ENCODE measurements at regions not wholly inside any gene's neighbourhood (a gene's known extent, or its start where the extent isn't known, plus 50 kb on each side); places are given as distances from the start of the nearest gene placed in this dataset.

DNA sequence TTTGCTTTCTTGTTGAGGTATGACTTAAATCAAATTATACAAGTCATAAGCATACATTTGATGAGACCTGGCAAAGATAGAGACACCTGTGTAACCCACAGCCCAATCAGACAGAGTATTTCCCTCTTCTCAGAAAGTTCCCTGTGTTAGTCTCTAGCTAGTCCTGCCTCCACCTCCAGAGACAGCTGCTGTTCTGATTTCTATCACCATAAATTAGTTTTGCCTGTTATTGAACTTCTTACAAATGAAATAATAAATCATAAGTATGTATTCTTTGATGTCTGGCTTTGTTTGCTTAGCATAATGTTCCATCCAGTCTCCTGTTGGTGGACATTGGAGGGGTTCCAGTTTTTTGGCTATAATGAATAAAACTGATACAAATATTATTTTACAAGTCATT lies 194.5 kb downstream of the ICE1 start:
- POLR2A ChIA-PET (ENCODE audit: partially characterized antibody): no interaction called here
- no peak overlapping the region for H3K23ac ChIP-seq (ENCODE audit: insufficient read length)
- peaks cover 0 to 11% of the 10 kb centered on the region in 2 experiments; a peak in 2 of 4 replicates for H3K9me3 ChIP-seq (ENCODE audit: insufficient read depth in 2 of 2, low read depth in 1 of 2, low read length in 1 of 2)
- no peaks in the 10 kb centered on the region for H3K4me1 ChIP-seq (replicated peaks in 1 of 4; ENCODE audit: control insufficient read depth in 3 of 4, insufficient read depth in 4 of 4, low read length in 3 of 4)
- no peak for FAIRE-seq
- H2AFZ ChIP-seq (ENCODE audit: low read length): no peak overlapping the region
- no peak overlapping the region for H2AK5ac ChIP-seq (ENCODE audit: low read depth, low read length)
- H3K4me3 ChIP-seq (ENCODE audit: extremely low read depth in 1 of 4, insufficient read depth in 2 of 4, low read depth in 3 of 4, low read length in 4 of 4): no peak overlapping the region
- H2BK20ac ChIP-seq (ENCODE audit: low read length): no peak overlapping the region
- no peak overlapping the region for H2BK12ac ChIP-seq (ENCODE audit: low read depth, low read length)
- H4K91ac ChIP-seq (replicated peaks; ENCODE audit: insufficient read length, low read length): no peak overlapping the region
- no peaks in the 10 kb centered on the region for H3K79me2 ChIP-seq (ENCODE audit: control insufficient read depth in 1 of 2, insufficient read depth in 2 of 2, low read length in 2 of 2)
- H3K79me1 ChIP-seq (ENCODE audit: low read depth, low read length): no peaks in the 10 kb centered on the region
- H2BK15ac ChIP-seq (ENCODE audit: low read length): no peak overlapping the region
- no peaks in the 10 kb centered on the region for H3K36me3 ChIP-seq (ENCODE audit: control insufficient read depth in 2 of 4, insufficient read depth in 4 of 4, low read length in 3 of 4)
- H3K4me2 ChIP-seq (ENCODE audit: insufficient read depth in 1 of 2, low read depth in 2 of 2, low read length in 2 of 2): no peak overlapping the region
- TF ChIP-seq KDM1A (IDR thresholded peaks at IDR 0.05; ENCODE audit: borderline replicate concordance, low read length) (no peak), RAD21 (IDR thresholded peaks at IDR 0.05 in 1 of 2, conservative IDR thresholded peaks at IDR 0.05 in 1 of 2; ENCODE audit: low read depth in 2 of 2, low read length in 2 of 2) (no peak)
- H3K18ac ChIP-seq (ENCODE audit: extremely low read depth, low read length): no peak overlapping the region
- H3K14ac ChIP-seq (ENCODE audit: insufficient read length): no peak overlapping the region
- H3K9ac ChIP-seq (replicated peaks in 1 of 4; ENCODE audit: extremely low read depth in 1 of 4, low read depth in 3 of 4, low read length in 3 of 4): no peak overlapping the region
- no peaks in the 10 kb centered on the region for H3K23me2 ChIP-seq (ENCODE audit: low read depth, low read length)
- no peak overlapping the region for H2BK5ac ChIP-seq (ENCODE audit: low read depth, low read length)
- H3K56ac ChIP-seq (replicated peaks; ENCODE audit: insufficient read length, low read depth, low read length): no peak overlapping the region
- CTCF ChIA-PET (ENCODE audit: partially characterized antibody): interaction anchor here (1.5 to 1.6 kb wide), 2 partner anchors 14 to 18 kb away, joined by 3 to 6 read pairs; no protein-coding TSS in a partner anchor
- no peak overlapping the region for H4K8ac ChIP-seq (ENCODE audit: extremely low read depth, insufficient read depth, low read length)
- H4K20me1 ChIP-seq (replicated peaks in 1 of 2; ENCODE audit: control insufficient read depth in 1 of 2, insufficient read depth in 2 of 2, low read length in 2 of 2): no peaks in the 10 kb centered on the region
- no peak for DNase-seq (ENCODE audit: low read depth in 1 of 2, low spot score in 2 of 2)
- no peak overlapping the region for H4K5ac ChIP-seq (ENCODE audit: insufficient read length, low read depth, low read length)
- H2BK120ac ChIP-seq (replicated peaks; ENCODE audit: low read depth, low read length): no peak overlapping the region
- no peaks in the 10 kb centered on the region for H3K27me3 ChIP-seq (replicated peaks in 1 of 4; ENCODE audit: control insufficient read depth in 3 of 4, extremely low read depth in 1 of 4, insufficient read depth in 3 of 4, low read length in 3 of 4)
- no peak overlapping the region for H3K27ac ChIP-seq (ENCODE audit: low read depth, low read length)
- H3K4ac ChIP-seq (replicated peaks; ENCODE audit: insufficient read length, low read depth, low read length): no peak overlapping the region

Measured in H1 (cell line).